ENCODE measurements at regions not wholly inside any gene's neighbourhood (a gene's known extent, or its start where the extent isn't known, plus 50 kb on each side); places are given as distances from the start of the nearest gene placed in this dataset.
A peak's percentile ranks its signal among the peaks of the same experiment; 100 is the strongest.

GRCh38 chr9:134229466-134230091, 65.2 kb upstream of the RNU6ATAC start:
- no peak for DNase-seq

- DNase-seq: no peak
These were observed 66.0 kb upstream of the RNU6ATAC start for GRCh38 chr9:134230092-134230941.

- DNase-seq: no peak
These were observed 66.6 kb upstream of the RNU6ATAC start for GRCh38 chr9:134230942-134231325.

- no peak for DNase-seq
These were observed 67.0 kb upstream of the RNU6ATAC start for GRCh38 chr9:134231330-134231745.

- DNase-seq: no peak
These were observed 67.4 kb upstream of the RNU6ATAC start for GRCh38 chr9:134231767-134232166.

GRCh38 chr9:134233022-134233421, 68.7 kb upstream of the RNU6ATAC start:
- DNase-seq: no peak

- no peak for DNase-seq
These were observed 69.8 kb upstream of the RNU6ATAC start for GRCh38 chr9:134234001-134234660.

GRCh38 chr9:134234687-134235359, 70.5 kb upstream of the RNU6ATAC start:
- DNase-seq: no peak

GRCh38 chr9:134235366-134235765, 71.0 kb upstream of the RNU6ATAC start:
- DNase-seq: no peak

GRCh38 chr9:134236001-134236421, 71.6 kb upstream of the RNU6ATAC start:
- DNase-seq: no peak

- DNase-seq: no peak
These were observed 72.7 kb upstream of the RNU6ATAC start for GRCh38 chr9:134236935-134237629.

- no peak for DNase-seq
These were observed 73.4 kb upstream of the RNU6ATAC start for GRCh38 chr9:134237630-134238265.

- DNase-seq: no peak
These were observed 75.0 kb upstream of the RNU6ATAC start for GRCh38 chr9:134239130-134239903.

GRCh38 chr9:134239939-134240338, 75.6 kb upstream of the RNU6ATAC start:
- no peak for DNase-seq

- no peak for DNase-seq
These were observed 76.0 kb upstream of the RNU6ATAC start for GRCh38 chr9:134240361-134240760.

GRCh38 chr9:134242706-134243105, 78.3 kb upstream of the RNU6ATAC start:
- no peak for DNase-seq

- peak; percentile 43 for DNase-seq
These were observed 79.6 kb upstream of the RNU6ATAC start for GRCh38 chr9:134243778-134244467.

GRCh38 chr9:134245179-134245578, 80.8 kb upstream of the RNU6ATAC start:
- no peak for DNase-seq

- no peak for DNase-seq
These were observed 78.2 kb upstream of the RXRA start for GRCh38 chr9:134247918-134248631.

All from CD4-positive, alpha-beta T cell treated with Interleukin-4 for 4 hours (primary cell).